ENCODE measurements at regions not wholly inside any gene's neighbourhood (a gene's known extent, or its start where the extent isn't known, plus 50 kb on each side); places are given as distances from the start of the nearest gene placed in this dataset.

DNA sequence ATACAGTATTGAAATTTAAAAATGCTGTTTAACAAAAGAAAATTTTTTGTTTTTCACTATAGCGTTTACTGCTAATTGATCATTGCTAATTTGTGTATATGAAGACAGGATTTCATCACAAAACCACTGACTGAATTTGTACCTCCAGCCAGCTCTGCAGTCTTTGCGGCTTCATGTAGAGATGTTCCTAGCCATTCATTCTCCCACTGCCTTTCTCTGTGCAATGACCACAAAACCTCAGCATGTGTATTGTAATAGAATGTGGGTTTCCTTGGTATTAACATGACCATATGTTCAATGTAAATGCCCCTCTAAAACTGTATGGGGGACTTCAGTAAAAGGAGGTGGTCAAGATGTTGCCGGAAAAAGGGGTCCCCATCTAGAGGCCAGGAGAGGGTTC is 81.1 kb upstream of the STEAP1B start:
- no peak overlapping the region for H3K4me3 Mint-ChIP-seq

DNA sequence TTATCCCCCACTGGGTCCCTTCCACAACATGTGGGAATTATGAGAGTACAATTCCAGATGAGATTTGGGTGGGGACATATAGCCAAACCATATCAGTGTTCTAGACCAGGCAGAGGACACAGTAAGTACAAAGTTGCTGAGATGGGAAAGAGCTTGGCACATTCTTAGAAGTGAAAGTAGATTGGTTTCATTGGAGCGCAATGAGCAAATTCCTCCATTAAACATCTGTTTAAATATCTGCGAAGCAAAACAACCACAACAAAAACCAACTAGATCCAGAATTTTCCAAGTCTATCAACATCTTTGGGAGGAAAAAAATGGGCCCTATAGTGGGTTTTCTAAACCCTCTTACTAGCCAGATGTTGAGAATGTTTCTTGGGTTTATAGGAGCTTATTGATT is 80.0 kb upstream of the STEAP1B start:
- intact Hi-C loops (cut with micrococcal nuclease): no loop called here
- peaks cover 60% of the 10 kb centered on the region for H3K4me1 Mint-ChIP-seq
- H3K27ac Mint-ChIP-seq: no peak overlapping the region
- ATAC-seq (ENCODE audit: low read depth) (no peak), DNase-seq (no peak)
- no peak overlapping the region for H3K4me3 Mint-ChIP-seq
- POLR2A ChIA-PET: no interaction called here
- H3K27me3 Mint-ChIP-seq: no peaks in the 10 kb centered on the region
- CTCF ChIA-PET: interaction anchor here (0.9 kb wide), 1 partner anchor 81 kb away, joined by 4 read pairs; no protein-coding TSS in a partner anchor
- peaks cover 40% of the 10 kb centered on the region for H3K36me3 Mint-ChIP-seq (ENCODE audit: low read depth)
- TF ChIP-seq, protein P1, sequence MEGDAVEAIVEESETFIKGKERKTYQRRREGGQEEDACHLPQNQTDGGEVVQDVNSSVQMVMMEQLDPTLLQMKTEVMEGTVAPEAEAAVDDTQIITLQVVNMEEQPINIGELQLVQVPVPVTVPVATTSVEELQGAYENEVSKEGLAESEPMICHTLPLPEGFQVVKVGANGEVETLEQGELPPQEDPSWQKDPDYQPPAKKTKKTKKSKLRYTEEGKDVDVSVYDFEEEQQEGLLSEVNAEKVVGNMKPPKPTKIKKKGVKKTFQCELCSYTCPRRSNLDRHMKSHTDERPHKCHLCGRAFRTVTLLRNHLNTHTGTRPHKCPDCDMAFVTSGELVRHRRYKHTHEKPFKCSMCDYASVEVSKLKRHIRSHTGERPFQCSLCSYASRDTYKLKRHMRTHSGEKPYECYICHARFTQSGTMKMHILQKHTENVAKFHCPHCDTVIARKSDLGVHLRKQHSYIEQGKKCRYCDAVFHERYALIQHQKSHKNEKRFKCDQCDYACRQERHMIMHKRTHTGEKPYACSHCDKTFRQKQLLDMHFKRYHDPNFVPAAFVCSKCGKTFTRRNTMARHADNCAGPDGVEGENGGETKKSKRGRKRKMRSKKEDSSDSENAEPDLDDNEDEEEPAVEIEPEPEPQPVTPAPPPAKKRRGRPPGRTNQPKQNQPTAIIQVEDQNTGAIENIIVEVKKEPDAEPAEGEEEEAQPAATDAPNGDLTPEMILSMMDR (IDR thresholded peaks at IDR 0.05): no peak
- H3K9me3 Mint-ChIP-seq: no peaks in the 10 kb centered on the region

More for the DNA sequence above, 81.1 kb upstream of the STEAP1B start:
- Mint-ChIP-seq H3K27me3 (no peaks in the 10 kb centered on the region), H3K9me3 (no peaks in the 10 kb centered on the region), H3K36me3 (ENCODE audit: low read depth) (peaks cover 31% of the 10 kb centered on the region), H3K27ac (no peak overlapping the region), H3K4me1 (peaks cover 59% of the 10 kb centered on the region)
- intact Hi-C loops (cut with micrococcal nuclease): no loop called here
- ChIA-PET CTCF (interaction anchor here (1.8 kb wide), 1 partner anchor 146 kb away, joined by 6 read pairs; the partner anchor contains the start of gene IL6), POLR2A (no interaction called here)
- TF ChIP-seq, protein P1 (IDR thresholded peaks at IDR 0.05): no peak
- DNase-seq (no peak), ATAC-seq (ENCODE audit: low read depth) (no peak)

DNA sequence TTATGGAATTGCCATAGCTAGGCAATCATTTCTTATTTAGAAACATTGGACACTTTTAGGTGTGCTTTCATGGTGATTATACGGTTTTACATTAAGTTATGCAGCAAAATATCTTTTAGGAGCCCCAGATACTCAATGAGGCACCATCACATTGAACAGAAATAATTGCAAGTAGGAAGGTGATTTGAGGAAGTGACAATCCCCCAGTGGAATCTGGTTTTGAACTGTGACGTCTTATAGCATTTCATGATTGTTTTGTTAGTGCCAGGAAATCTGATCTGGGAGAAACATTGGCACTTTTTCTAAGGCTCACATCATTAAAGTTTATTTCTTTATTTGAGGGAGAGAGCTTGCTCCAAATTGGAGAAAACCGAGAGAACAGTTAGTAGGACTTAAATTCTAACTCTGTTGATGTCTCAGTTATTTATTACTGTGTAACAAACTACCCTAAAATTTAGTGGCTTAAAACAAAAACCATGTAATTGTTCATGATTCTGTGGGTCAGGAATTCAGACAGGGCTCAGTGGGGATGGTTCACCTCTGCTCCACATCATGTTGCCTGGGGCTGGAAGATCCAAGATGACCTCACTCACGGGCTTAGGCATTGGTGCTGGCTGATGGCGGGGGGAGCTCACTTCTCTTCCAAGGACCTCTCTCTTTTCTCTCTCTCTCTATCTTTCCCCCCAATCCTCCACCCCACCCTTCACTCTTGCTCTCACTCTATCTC is 78.2 kb upstream of the STEAP1B start:
- no peaks in the 10 kb centered on the region for H3K27me3 Mint-ChIP-seq
- H3K4me3 Mint-ChIP-seq: peak overlapping the region; percentile 57
- peaks cover 36% of the 10 kb centered on the region for H3K36me3 Mint-ChIP-seq (ENCODE audit: low read depth)

DNA sequence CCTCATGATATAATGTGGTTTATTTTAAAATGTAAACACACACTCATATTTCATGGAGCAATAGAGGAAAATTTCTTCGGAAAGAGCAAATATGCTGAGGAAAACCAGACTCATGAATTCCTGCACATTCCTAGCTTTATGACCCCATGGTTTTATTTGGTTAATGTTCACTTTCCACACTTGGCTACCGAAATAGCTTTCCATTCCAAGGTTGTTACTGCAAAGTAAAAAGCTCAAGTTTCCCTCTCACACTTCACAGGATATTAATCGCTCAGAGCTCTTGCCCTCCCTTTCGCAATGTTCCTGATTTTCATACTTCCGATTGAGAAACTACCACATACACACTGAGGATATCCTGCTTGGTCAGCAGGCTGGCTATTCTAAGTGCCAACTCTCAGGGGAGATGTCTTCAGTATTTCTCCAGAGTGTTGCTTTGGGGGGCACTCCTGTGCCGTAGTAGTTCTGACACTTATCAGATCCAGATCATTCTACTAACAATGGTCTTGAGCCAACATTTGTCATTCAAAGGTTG is 77.5 kb upstream of the STEAP1B start:
- ChIA-PET CTCF (interaction anchor here (0.9 to 1.4 kb wide), 8 partner anchors 14 to 205 kb away, joined by 3 to 14 read pairs (median 4); partner anchors contain the start of gene IL6), POLR2A (interaction anchor here (0.9 to 1.9 kb wide), 4 partner anchors 12 to 149 kb away, joined by 3 to 9 read pairs (median 4); partner anchors contain the start of gene IL6)
- intact Hi-C loops (cut with micrococcal nuclease): loop anchor here (1.0 kb wide), 3 partner anchors 10 to 85 kb away; no protein-coding TSS in a partner anchor
- DNase-seq (no peak), ATAC-seq (ENCODE audit: low read depth) (peak; percentile 28)
- H3K27me3 Mint-ChIP-seq: no peaks in the 10 kb centered on the region
- no peaks in the 10 kb centered on the region for H3K9me3 Mint-ChIP-seq
- TF ChIP-seq, protein P1 (IDR thresholded peaks at IDR 0.05): no peak
- peak overlapping the region; percentile 57 for H3K4me3 Mint-ChIP-seq
- peak overlapping the region; percentile 79 for H3K27ac Mint-ChIP-seq
- H3K36me3 Mint-ChIP-seq (ENCODE audit: low read depth): peaks cover 31% of the 10 kb centered on the region
- H3K4me1 Mint-ChIP-seq: peaks cover 40% of the 10 kb centered on the region

More for the DNA sequence above, 78.2 kb upstream of the STEAP1B start:
- Mint-ChIP-seq H3K27ac (peak overlapping the region; percentile 79), H3K4me1 (peaks cover 44% of the 10 kb centered on the region), H3K9me3 (no peaks in the 10 kb centered on the region)
- intact Hi-C loops (cut with micrococcal nuclease): loop anchor here (1.0 kb wide), 3 partner anchors 9 to 84 kb away; no protein-coding TSS in a partner anchor
- ATAC-seq (ENCODE audit: low read depth) (peak; percentile 84), DNase-seq (no peak)
- ChIA-PET CTCF (interaction anchor here (0.9 to 1.4 kb wide), 8 partner anchors 9 to 149 kb away, joined by 3 to 14 read pairs (median 4); partner anchors contain the start of gene IL6), POLR2A (interaction anchor here (0.7 to 1.9 kb wide), 5 partner anchors 13 to 149 kb away, joined by 3 to 9 read pairs (median 5); partner anchors contain the start of gene IL6)
- TF ChIP-seq, protein P1 (IDR thresholded peaks at IDR 0.05): no peak

All from activated B cell treated with CpG ODN at 0.5 μM for 24 hours (primary cell).